ENCODE measurements at regions not wholly inside any gene's neighbourhood (a gene's known extent, or its start where the extent isn't known, plus 50 kb on each side); places are given as distances from the start of the nearest gene placed in this dataset.

DNA sequence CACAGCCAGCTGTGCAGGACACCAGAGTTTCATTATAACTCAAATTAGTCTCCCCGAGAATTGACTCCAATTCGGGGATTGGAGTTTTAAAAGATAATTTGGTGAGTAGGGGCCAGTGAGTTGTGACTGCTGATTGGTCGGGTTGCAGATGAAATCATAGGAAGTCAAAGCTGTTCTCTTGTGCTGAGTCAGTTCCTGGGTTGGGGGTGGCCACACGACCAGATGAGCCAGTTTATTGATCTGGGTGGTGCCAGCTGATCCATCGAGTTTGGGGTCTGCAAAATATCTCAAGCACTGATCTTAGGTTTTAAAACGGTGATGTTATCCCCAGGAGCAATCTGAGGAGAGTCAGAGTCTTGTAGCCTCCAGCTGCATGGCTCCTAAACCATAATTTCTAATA is 82.7 kb upstream of the SLC66A3 start:
- no peak for DNase-seq
- H3K36me3 Mint-ChIP-seq (ENCODE audit: low read depth), result no peaks in the 10 kb centered on the region
- H3K4me3 Mint-ChIP-seq, result no peak overlapping the region
- H3K27me3 Mint-ChIP-seq (ENCODE audit: low read depth, poor library complexity), result peaks cover 13% of the 10 kb centered on the region
- peaks cover 24% of the 10 kb centered on the region for H3K4me1 Mint-ChIP-seq
- no peak overlapping the region for H3K27ac Mint-ChIP-seq
- TF ChIP-seq, protein P1, sequence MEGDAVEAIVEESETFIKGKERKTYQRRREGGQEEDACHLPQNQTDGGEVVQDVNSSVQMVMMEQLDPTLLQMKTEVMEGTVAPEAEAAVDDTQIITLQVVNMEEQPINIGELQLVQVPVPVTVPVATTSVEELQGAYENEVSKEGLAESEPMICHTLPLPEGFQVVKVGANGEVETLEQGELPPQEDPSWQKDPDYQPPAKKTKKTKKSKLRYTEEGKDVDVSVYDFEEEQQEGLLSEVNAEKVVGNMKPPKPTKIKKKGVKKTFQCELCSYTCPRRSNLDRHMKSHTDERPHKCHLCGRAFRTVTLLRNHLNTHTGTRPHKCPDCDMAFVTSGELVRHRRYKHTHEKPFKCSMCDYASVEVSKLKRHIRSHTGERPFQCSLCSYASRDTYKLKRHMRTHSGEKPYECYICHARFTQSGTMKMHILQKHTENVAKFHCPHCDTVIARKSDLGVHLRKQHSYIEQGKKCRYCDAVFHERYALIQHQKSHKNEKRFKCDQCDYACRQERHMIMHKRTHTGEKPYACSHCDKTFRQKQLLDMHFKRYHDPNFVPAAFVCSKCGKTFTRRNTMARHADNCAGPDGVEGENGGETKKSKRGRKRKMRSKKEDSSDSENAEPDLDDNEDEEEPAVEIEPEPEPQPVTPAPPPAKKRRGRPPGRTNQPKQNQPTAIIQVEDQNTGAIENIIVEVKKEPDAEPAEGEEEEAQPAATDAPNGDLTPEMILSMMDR (IDR thresholded peaks at IDR 0.05), result no peak
- no peaks in the 10 kb centered on the region for H3K9me3 Mint-ChIP-seq

DNA sequence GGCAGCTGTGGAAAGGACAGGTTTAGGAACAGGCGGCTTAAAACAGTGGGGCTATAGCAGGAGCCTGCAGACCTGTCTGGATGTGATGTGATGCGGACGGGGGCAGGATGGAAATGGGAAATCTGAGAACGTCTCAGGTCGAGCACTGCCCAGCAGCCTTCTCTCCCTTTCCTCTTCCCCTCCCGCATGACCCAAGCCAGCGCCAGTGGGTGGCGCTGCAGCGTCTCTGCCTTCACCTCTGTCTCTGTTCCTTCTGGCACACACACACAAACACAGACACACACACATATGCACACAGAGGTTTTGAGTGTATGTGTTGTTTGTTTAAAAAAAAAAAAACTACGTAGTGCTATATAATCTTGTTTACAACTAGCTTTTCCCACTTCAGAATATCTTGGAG is 82.0 kb upstream of the SLC66A3 start:
- DNase-seq, result peak; percentile 69

DNA sequence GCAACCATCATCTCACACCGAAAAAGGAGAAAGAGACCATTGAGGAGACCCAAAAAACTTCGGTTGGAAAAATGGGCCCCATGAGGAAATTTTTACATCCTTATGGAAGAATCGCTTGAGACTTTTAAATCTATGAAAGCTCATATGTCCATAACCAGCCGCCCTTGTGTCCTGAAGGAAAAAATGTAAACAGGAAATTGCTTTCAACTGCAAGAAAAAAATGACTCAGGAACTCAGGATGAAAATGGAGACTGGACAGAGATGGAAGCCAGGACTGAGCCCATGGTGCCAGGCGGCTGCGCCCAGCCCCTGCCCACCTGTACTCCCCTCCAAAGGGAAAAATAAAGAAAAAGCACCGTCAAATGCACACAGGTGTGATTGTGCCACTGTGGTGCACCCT is 81.5 kb upstream of the SLC66A3 start:
- Mint-ChIP-seq H3K4me1 (peaks cover 24% of the 10 kb centered on the region), H3K9me3 (no peaks in the 10 kb centered on the region), H3K36me3 (ENCODE audit: low read depth) (no peaks in the 10 kb centered on the region), H3K4me3 (no peak overlapping the region), H3K27me3 (ENCODE audit: low read depth, poor library complexity) (peaks cover 13% of the 10 kb centered on the region), H3K27ac (no peak overlapping the region)
- TF ChIP-seq, protein P1 (IDR thresholded peaks at IDR 0.05), result no peak
- no peak for DNase-seq

More for the DNA sequence above, 82.0 kb upstream of the SLC66A3 start:
- Mint-ChIP-seq H3K36me3 (ENCODE audit: low read depth) (no peaks in the 10 kb centered on the region), H3K27ac (no peak overlapping the region), H3K9me3 (no peaks in the 10 kb centered on the region), H3K4me1 (peaks cover 24% of the 10 kb centered on the region), H3K27me3 (ENCODE audit: low read depth, poor library complexity) (peaks cover 13% of the 10 kb centered on the region), H3K4me3 (no peak overlapping the region)
- TF ChIP-seq, protein P1 (IDR thresholded peaks at IDR 0.05), result peak; percentile 64

DNA sequence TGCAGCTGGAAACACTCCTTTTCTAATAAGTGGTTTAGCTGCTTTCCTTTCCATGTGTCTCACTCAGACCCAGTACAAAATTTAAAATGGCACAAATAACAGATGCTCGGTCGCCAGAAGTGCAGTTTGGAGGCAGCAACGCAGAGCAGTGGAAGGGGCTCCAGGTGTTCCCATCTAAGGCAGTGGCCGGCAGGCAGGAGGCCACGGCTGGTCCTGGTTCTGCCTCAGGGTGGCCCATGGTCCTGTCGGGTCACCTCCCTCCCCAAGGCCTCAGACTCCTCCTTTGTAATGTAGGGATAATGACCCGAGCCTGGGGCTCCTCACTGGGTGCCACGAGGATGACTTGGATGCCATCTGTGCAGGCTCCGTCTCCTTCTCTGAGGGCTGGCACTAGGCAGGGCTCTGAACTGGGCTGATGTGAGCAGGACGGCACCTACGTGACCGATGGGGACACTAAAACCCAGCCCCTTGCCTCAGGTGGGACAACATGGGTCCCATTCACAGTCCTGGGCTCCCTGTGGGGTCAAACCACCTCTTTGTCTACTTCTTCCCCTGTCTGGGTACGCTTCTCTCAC is 80.9 kb upstream of the SLC66A3 start:
- peaks cover 29% of the 10 kb centered on the region for H3K4me1 Mint-ChIP-seq
- peaks cover 17% of the 10 kb centered on the region for H3K27me3 Mint-ChIP-seq (ENCODE audit: low read depth, poor library complexity)
- no peak for DNase-seq
- no peak overlapping the region for H3K4me3 Mint-ChIP-seq
- no peak overlapping the region for H3K27ac Mint-ChIP-seq
- no peaks in the 10 kb centered on the region for H3K9me3 Mint-ChIP-seq
- H3K36me3 Mint-ChIP-seq (ENCODE audit: low read depth), result no peaks in the 10 kb centered on the region
- TF ChIP-seq, protein P1 (IDR thresholded peaks at IDR 0.05), result no peak

DNA sequence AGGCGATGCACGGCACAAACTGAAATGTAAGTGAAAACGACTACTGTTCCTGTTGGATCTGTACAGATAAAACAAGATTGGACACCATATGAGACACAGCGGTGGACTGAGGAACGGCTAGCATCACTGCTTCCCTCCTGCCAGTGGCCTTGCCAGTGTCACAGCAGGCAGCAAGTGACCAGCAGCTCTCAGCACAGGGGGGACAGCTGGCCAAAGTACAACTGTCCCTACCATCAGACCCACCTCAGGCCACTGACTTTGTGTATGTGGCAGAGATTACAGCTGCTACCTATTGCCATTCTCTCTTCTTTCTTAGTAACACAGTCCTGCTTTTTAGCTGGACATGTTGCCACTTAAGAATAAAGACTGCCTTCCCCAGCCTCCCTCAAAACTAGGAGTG is 80.0 kb upstream of the SLC66A3 start:
- Mint-ChIP-seq H3K9me3 (no peaks in the 10 kb centered on the region), H3K36me3 (ENCODE audit: low read depth) (no peaks in the 10 kb centered on the region), H3K4me1 (peaks cover 34% of the 10 kb centered on the region), H3K4me3 (no peak overlapping the region), H3K27ac (no peak overlapping the region), H3K27me3 (ENCODE audit: low read depth, poor library complexity) (peaks cover 17% of the 10 kb centered on the region)
- TF ChIP-seq, protein P1 (IDR thresholded peaks at IDR 0.05), result no peak
- no peak for DNase-seq

DNA sequence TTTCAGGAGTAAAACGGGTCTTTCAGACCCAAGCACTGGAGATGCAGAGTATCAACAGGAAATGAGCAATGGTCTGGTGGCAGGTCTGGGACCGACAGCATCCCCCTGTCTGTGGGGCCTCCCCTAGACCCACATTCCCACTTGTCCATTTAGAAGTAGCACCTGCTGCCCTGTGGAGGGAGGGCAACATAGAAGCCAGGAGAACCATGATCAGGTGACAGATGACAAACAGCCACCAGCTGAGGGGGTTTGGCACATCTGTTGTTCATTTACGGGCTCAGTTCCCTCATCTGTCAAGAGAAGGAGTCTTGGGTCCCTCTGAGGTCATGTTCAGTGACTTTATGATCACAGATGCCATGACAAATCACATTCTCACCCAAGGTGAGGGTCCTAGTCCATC is 77.9 kb upstream of the SLC66A3 start:
- H3K36me3 Mint-ChIP-seq (ENCODE audit: low read depth), result no peaks in the 10 kb centered on the region
- no peaks in the 10 kb centered on the region for H3K9me3 Mint-ChIP-seq
- H3K27ac Mint-ChIP-seq, result no peak overlapping the region
- DNase-seq, result no peak
- TF ChIP-seq, protein P1 (IDR thresholded peaks at IDR 0.05), result no peak
- no peak overlapping the region for H3K4me3 Mint-ChIP-seq
- peaks cover 13% of the 10 kb centered on the region for H3K27me3 Mint-ChIP-seq (ENCODE audit: low read depth, poor library complexity)
- peaks cover 26% of the 10 kb centered on the region for H3K4me1 Mint-ChIP-seq
